Keratinocyte (primary cell): ENCODE measurements at regions not wholly inside any gene's neighbourhood (a gene's known extent, or its start where the extent isn't known, plus 50 kb on each side); places are given as distances from the start of the nearest gene placed in this dataset.

ENCODE experiments used
- DNase-seq: peaks from one replicate; pipeline ENCODE4 v3.0.0-alpha.2; 2011; ENCODE audit warnings: low read depth, missing footprints, low spot score
- FAIRE-seq: peaks from 2 replicates; lab custom pipeline; 2011; peaks lifted over from hg19 to GRCh38; lab: Jason Lieb, UNC
- H2AFZ ChIP-seq: 2 replicates; pipeline ENCODE4 v1.6.0; 2012; ENCODE audit warnings: low read length, control low read depth, inconsistent platforms; ENCODE audit not compliant: control insufficient read depth
- H3K27ac ChIP-seq: 2 replicates; pipeline ENCODE4 v1.5.1; 2011; ENCODE audit warnings: low read length; ENCODE audit not compliant: control insufficient read depth, insufficient read depth
- H3K27me3 ChIP-seq: 3 replicates; pipeline ENCODE4 v1.6.0; 2011; ENCODE audit warnings: low read length; ENCODE audit not compliant: control insufficient read depth, insufficient read depth; ENCODE audit errors: extremely low read depth
- H3K36me3 ChIP-seq, 2 experiments: 2 replicates in 1 of 2; 3 replicates in 1 of 2; pipeline ENCODE4 v1.5.1; 2011; ENCODE audit warnings: low read length in 2 of 2, mild to moderate bottlenecking in 1 of 2; ENCODE audit not compliant: control insufficient read depth in 2 of 2, insufficient read depth in 2 of 2; ENCODE audit errors: extremely low read depth in 1 of 2
- H3K4me1 ChIP-seq: 3 replicates; pipeline ENCODE4 v1.5.1; 2011; ENCODE audit warnings: low read length; ENCODE audit not compliant: control insufficient read depth, insufficient read depth; ENCODE audit errors: extremely low read depth
- H3K4me2 ChIP-seq: 3 replicates; pipeline ENCODE4 v1.6.0; 2011; ENCODE audit warnings: low read depth, low read length; ENCODE audit not compliant: control insufficient read depth, insufficient read depth; ENCODE audit errors: extremely low read depth
- H3K4me3 ChIP-seq, 3 experiments: fragments of 200-600 bp in 1 of 3; sonication (generic) in 1 of 3; 2 replicates in 2 of 3; 3 replicates in 1 of 3; pipeline ENCODE4 v1.5.1; 2011 to 2016; ENCODE audit warnings: low read length in 3 of 3, mild to moderate bottlenecking in 3 of 3, control low read depth in 2 of 3, inconsistent platforms in 1 of 3, low read depth in 1 of 3, mixed read lengths in 1 of 3, mixed run types in 1 of 3, moderate library complexity in 1 of 3; ENCODE audit not compliant: control insufficient read depth in 2 of 3, insufficient read depth in 2 of 3; ENCODE audit errors: extremely low read depth in 1 of 3
- H3K79me2 ChIP-seq: 2 replicates; pipeline ENCODE4 v1.6.0; 2012; ENCODE audit warnings: low read length; ENCODE audit not compliant: control insufficient read depth, insufficient read depth
- H3K9ac ChIP-seq: 3 replicates; pipeline ENCODE4 v1.6.0; 2011; ENCODE audit warnings: low read length; ENCODE audit not compliant: control insufficient read depth, insufficient read depth; ENCODE audit errors: extremely low read depth
- H3K9me1 ChIP-seq: 3 replicates; pipeline ENCODE4 v1.6.0; 2011; ENCODE audit warnings: low read length; ENCODE audit not compliant: control insufficient read depth, insufficient read depth; ENCODE audit errors: extremely low read depth
- H3K9me3 ChIP-seq: 2 replicates; pipeline ENCODE4 v1.5.1; 2012; ENCODE audit warnings: low read depth, low read length; ENCODE audit not compliant: control insufficient read depth
- H4K20me1 ChIP-seq: 3 replicates; pipeline ENCODE4 v1.6.0; 2011; ENCODE audit warnings: low read length; ENCODE audit not compliant: control insufficient read depth, insufficient read depth; ENCODE audit errors: extremely low read depth
- CTCF ChIP-seq, 3 experiments: IDR thresholded peaks in 1 of 3; conservative IDR thresholded peaks in 1 of 3; optimal IDR thresholded peaks in 1 of 3; 2 replicates in 2 of 3; 3 replicates in 1 of 3; pipeline versions ENCODE3 to v1.5.1; 2011; ENCODE audit warnings: low read length in 3 of 3, mild to moderate bottlenecking in 3 of 3, moderate library complexity in 2 of 3, control low read depth in 1 of 3, inconsistent platforms in 1 of 3; ENCODE audit not compliant: insufficient read depth in 2 of 3; ENCODE audit errors: extremely low read depth in 1 of 3
- EZH2 ChIP-seq: IDR thresholded peaks from one replicate; pipeline ENCODE4 v1.6.1; 2012; ENCODE audit warnings: inconsistent platforms, mild to moderate bottlenecking, low read length, moderate library complexity
- dilution Hi-C: fragments of 300-500 bp; cut with MboI; formaldehyde crosslinking; loops from one replicate; pipeline ENCODE4 v1.7.0; 2020; ENCODE audit warnings: low sequenced_read_pairs; ENCODE audit not compliant: extremely low pct_ligation_motif_present

DNA sequence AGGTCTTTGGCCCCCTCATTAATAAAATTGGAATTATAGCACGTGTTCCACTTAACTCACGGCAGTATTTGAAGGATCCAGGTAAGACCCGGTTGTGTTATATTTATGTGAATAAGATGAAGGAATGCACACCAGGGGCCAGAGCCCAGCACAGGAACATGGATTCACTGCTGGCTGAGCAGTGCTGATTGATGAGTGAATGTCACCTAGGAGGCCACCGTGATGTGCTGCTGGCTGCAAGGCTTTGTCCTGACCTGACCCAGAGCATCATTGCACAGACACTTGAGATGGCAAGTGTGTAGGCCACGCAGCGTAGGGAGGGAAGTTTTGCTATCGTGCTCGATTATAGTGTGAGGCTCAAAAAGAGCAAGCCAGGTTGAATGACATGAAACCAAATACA, 350.7 kb upstream of the MGMT start:
- no peaks in the 10 kb centered on the region for H3K79me2 ChIP-seq
- no peak overlapping the region for H3K4me2 ChIP-seq
- no peak for FAIRE-seq

DNA sequence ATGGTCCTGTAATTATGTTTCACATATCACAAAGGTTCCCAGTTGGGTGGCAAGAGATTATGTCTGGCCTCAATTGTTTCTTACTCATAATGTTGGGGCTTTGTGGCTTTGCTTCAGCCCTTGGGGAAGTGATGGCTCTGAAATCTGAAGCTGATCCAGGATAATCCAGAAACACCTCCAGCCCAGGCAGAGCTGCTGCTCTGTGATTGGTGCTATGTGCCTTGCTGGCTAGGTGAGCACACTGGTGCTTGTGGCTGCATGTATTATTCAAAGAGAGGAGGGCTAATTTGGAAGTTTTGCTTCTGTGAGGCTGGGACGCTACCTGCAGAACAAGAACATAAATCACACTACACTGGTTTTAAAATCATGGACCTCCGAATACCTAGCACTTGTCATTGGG, 346.6 kb upstream of the MGMT start:
- Histone ChIP-seq H2AFZ (no peak overlapping the region), H3K9ac (no peak overlapping the region), H3K27ac (no peak overlapping the region), H3K27me3 (no peaks in the 10 kb centered on the region), H4K20me1 (no peaks in the 10 kb centered on the region), H3K9me3 (peaks cover 2% of the 10 kb centered on the region), H3K79me2 (no peaks in the 10 kb centered on the region), H3K36me3 (no peaks in the 10 kb centered on the region), H3K4me2 (no peak overlapping the region), H3K4me3 (no peak overlapping the region), H3K4me1 (no peaks in the 10 kb centered on the region), H3K9me1 (no peaks in the 10 kb centered on the region)
- no peak for FAIRE-seq
- no peak for DNase-seq
- dilution Hi-C loops: no loop called here
- no peak for TF ChIP-seq CTCF (optimal IDR thresholded peaks at IDR 0.05 in 1 of 3, IDR thresholded peaks at IDR 0.05 in 1 of 3, conservative IDR thresholded peaks at IDR 0.05 in 1 of 3; ENCODE audit: extremely low read depth in 1 of 3, insufficient read depth in 2 of 3, low read length in 3 of 3)
- TF ChIP-seq EZH2: no peak

More for the DNA sequence above, 350.7 kb upstream of the MGMT start:
- Histone ChIP-seq H3K4me1 (no peaks in the 10 kb centered on the region), H3K9ac (no peak overlapping the region), H2AFZ (no peak overlapping the region), H3K27me3 (no peaks in the 10 kb centered on the region), H3K4me3 (no peak overlapping the region), H3K36me3 (no peaks in the 10 kb centered on the region), H3K27ac (no peak overlapping the region), H3K9me1 (no peaks in the 10 kb centered on the region), H3K9me3 (peaks cover 5% of the 10 kb centered on the region), H4K20me1 (no peaks in the 10 kb centered on the region)
- DNase-seq: no peak
- dilution Hi-C loops: no loop called here
- TF ChIP-seq EZH2 (no peak), CTCF (optimal IDR thresholded peaks at IDR 0.05 in 1 of 3, IDR thresholded peaks at IDR 0.05 in 1 of 3, conservative IDR thresholded peaks at IDR 0.05 in 1 of 3; ENCODE audit: extremely low read depth in 1 of 3, insufficient read depth in 2 of 3, low read length in 3 of 3) (no peak)
